ENCODE measurements at regions not wholly inside any gene's neighbourhood (a gene's known extent, or its start where the extent isn't known, plus 50 kb on each side); places are given as distances from the start of the nearest gene placed in this dataset.

GRCh38 chr3:72055436-72055835 is 270.5 kb upstream of the PROK2 start:
- Histone ChIP-seq H3K4me3 (ENCODE audit: low read depth, low read length) (no peak overlapping the region), H3K36me3 (ENCODE audit: control insufficient read depth, insufficient read depth, low read length) (no peaks in the 10 kb centered on the region), H3K27ac (ENCODE audit: low read depth, low read length) (no peak overlapping the region), H3K9ac (ENCODE audit: low read depth, low read length) (no peak overlapping the region), H3K27me3 (ENCODE audit: control insufficient read depth, insufficient read depth, low read length) (no peaks in the 10 kb centered on the region), H3K9me3 (ENCODE audit: control insufficient read depth, insufficient read depth, low read length) (no peaks in the 10 kb centered on the region), H3K4me1 (ENCODE audit: control insufficient read depth, insufficient read depth, low read length) (no peaks in the 10 kb centered on the region)

GRCh38 chr3:72054976-72055375 is 270.0 kb upstream of the PROK2 start:
- Histone ChIP-seq H3K27ac (ENCODE audit: low read depth, low read length) (no peak overlapping the region), H3K36me3 (ENCODE audit: control insufficient read depth, insufficient read depth, low read length) (no peaks in the 10 kb centered on the region), H3K27me3 (ENCODE audit: control insufficient read depth, insufficient read depth, low read length) (no peaks in the 10 kb centered on the region), H3K9ac (ENCODE audit: low read depth, low read length) (no peak overlapping the region), H3K4me1 (ENCODE audit: control insufficient read depth, insufficient read depth, low read length) (no peaks in the 10 kb centered on the region), H3K4me3 (ENCODE audit: low read depth, low read length) (no peak overlapping the region), H3K9me3 (ENCODE audit: control insufficient read depth, insufficient read depth, low read length) (no peaks in the 10 kb centered on the region)

GRCh38 chr3:72052841-72053409 is 268.0 kb upstream of the PROK2 start:
- no peak overlapping the region for H3K4me3 ChIP-seq (ENCODE audit: low read depth, low read length)
- H3K9me3 ChIP-seq (ENCODE audit: control insufficient read depth, insufficient read depth, low read length): no peaks in the 10 kb centered on the region
- no peaks in the 10 kb centered on the region for H3K4me1 ChIP-seq (ENCODE audit: control insufficient read depth, insufficient read depth, low read length)
- no peaks in the 10 kb centered on the region for H3K27me3 ChIP-seq (ENCODE audit: control insufficient read depth, insufficient read depth, low read length)
- H3K36me3 ChIP-seq (ENCODE audit: control insufficient read depth, insufficient read depth, low read length): no peaks in the 10 kb centered on the region
- H3K9ac ChIP-seq (ENCODE audit: low read depth, low read length): no peak overlapping the region
- no peak overlapping the region for H3K27ac ChIP-seq (ENCODE audit: low read depth, low read length)

- H3K27me3 ChIP-seq (ENCODE audit: control insufficient read depth, insufficient read depth, low read length): no peaks in the 10 kb centered on the region
- no peaks in the 10 kb centered on the region for H3K4me1 ChIP-seq (ENCODE audit: control insufficient read depth, insufficient read depth, low read length)
- no peak overlapping the region for H3K4me3 ChIP-seq (ENCODE audit: low read depth, low read length)
- no peak overlapping the region for H3K9ac ChIP-seq (ENCODE audit: low read depth, low read length)
- H3K9me3 ChIP-seq (ENCODE audit: control insufficient read depth, insufficient read depth, low read length): no peaks in the 10 kb centered on the region
- no peaks in the 10 kb centered on the region for H3K36me3 ChIP-seq (ENCODE audit: control insufficient read depth, insufficient read depth, low read length)
- H3K27ac ChIP-seq (ENCODE audit: low read depth, low read length): no peak overlapping the region
These were observed 265.8 kb upstream of the PROK2 start for GRCh38 chr3:72050771-72051170.

GRCh38 chr3:72050048-72050632 is 265.2 kb upstream of the PROK2 start:
- no peak overlapping the region for H3K27ac ChIP-seq (ENCODE audit: low read depth, low read length)
- H3K9me3 ChIP-seq (ENCODE audit: control insufficient read depth, insufficient read depth, low read length): no peaks in the 10 kb centered on the region
- H3K9ac ChIP-seq (ENCODE audit: low read depth, low read length): no peak overlapping the region
- H3K4me1 ChIP-seq (ENCODE audit: control insufficient read depth, insufficient read depth, low read length): no peaks in the 10 kb centered on the region
- no peaks in the 10 kb centered on the region for H3K27me3 ChIP-seq (ENCODE audit: control insufficient read depth, insufficient read depth, low read length)
- no peaks in the 10 kb centered on the region for H3K36me3 ChIP-seq (ENCODE audit: control insufficient read depth, insufficient read depth, low read length)
- no peak overlapping the region for H3K4me3 ChIP-seq (ENCODE audit: low read depth, low read length)

- no peaks in the 10 kb centered on the region for H3K27me3 ChIP-seq (ENCODE audit: control insufficient read depth, insufficient read depth, low read length)
- H3K4me1 ChIP-seq (ENCODE audit: control insufficient read depth, insufficient read depth, low read length): no peaks in the 10 kb centered on the region
- H3K36me3 ChIP-seq (ENCODE audit: control insufficient read depth, insufficient read depth, low read length): no peaks in the 10 kb centered on the region
- no peaks in the 10 kb centered on the region for H3K9me3 ChIP-seq (ENCODE audit: control insufficient read depth, insufficient read depth, low read length)
- no peak overlapping the region for H3K9ac ChIP-seq (ENCODE audit: low read depth, low read length)
- no peak overlapping the region for H3K27ac ChIP-seq (ENCODE audit: low read depth, low read length)
- H3K4me3 ChIP-seq (ENCODE audit: low read depth, low read length): no peak overlapping the region
These were observed 264.4 kb upstream of the PROK2 start for GRCh38 chr3:72049300-72049699.

- H3K4me1 ChIP-seq (ENCODE audit: control insufficient read depth, insufficient read depth, low read length): no peaks in the 10 kb centered on the region
- H3K9me3 ChIP-seq (ENCODE audit: control insufficient read depth, insufficient read depth, low read length): no peaks in the 10 kb centered on the region
- no peak overlapping the region for H3K4me3 ChIP-seq (ENCODE audit: low read depth, low read length)
- H3K27me3 ChIP-seq (ENCODE audit: control insufficient read depth, insufficient read depth, low read length): no peaks in the 10 kb centered on the region
- H3K9ac ChIP-seq (ENCODE audit: low read depth, low read length): no peak overlapping the region
- no peaks in the 10 kb centered on the region for H3K36me3 ChIP-seq (ENCODE audit: control insufficient read depth, insufficient read depth, low read length)
- no peak overlapping the region for H3K27ac ChIP-seq (ENCODE audit: low read depth, low read length)
These were observed 263.9 kb upstream of the PROK2 start for GRCh38 chr3:72048873-72049272.

- no peaks in the 10 kb centered on the region for H3K36me3 ChIP-seq (ENCODE audit: control insufficient read depth, insufficient read depth, low read length)
- no peaks in the 10 kb centered on the region for H3K27me3 ChIP-seq (ENCODE audit: control insufficient read depth, insufficient read depth, low read length)
- H3K9me3 ChIP-seq (ENCODE audit: control insufficient read depth, insufficient read depth, low read length): no peaks in the 10 kb centered on the region
- no peak overlapping the region for H3K4me3 ChIP-seq (ENCODE audit: low read depth, low read length)
- no peaks in the 10 kb centered on the region for H3K4me1 ChIP-seq (ENCODE audit: control insufficient read depth, insufficient read depth, low read length)
- H3K9ac ChIP-seq (ENCODE audit: low read depth, low read length): no peak overlapping the region
- H3K27ac ChIP-seq (ENCODE audit: low read depth, low read length): no peak overlapping the region
These were observed 262.4 kb upstream of the PROK2 start for GRCh38 chr3:72047221-72047871.

GRCh38 chr3:72044231-72044855 is 259.4 kb upstream of the PROK2 start:
- no peaks in the 10 kb centered on the region for H3K4me1 ChIP-seq (ENCODE audit: control insufficient read depth, insufficient read depth, low read length)
- no peaks in the 10 kb centered on the region for H3K36me3 ChIP-seq (ENCODE audit: control insufficient read depth, insufficient read depth, low read length)
- no peak overlapping the region for H3K9ac ChIP-seq (ENCODE audit: low read depth, low read length)
- no peaks in the 10 kb centered on the region for H3K9me3 ChIP-seq (ENCODE audit: control insufficient read depth, insufficient read depth, low read length)
- H3K27me3 ChIP-seq (ENCODE audit: control insufficient read depth, insufficient read depth, low read length): no peaks in the 10 kb centered on the region
- H3K27ac ChIP-seq (ENCODE audit: low read depth, low read length): no peak overlapping the region
- no peak overlapping the region for H3K4me3 ChIP-seq (ENCODE audit: low read depth, low read length)

- Histone ChIP-seq H3K9me3 (ENCODE audit: control insufficient read depth, insufficient read depth, low read length) (no peaks in the 10 kb centered on the region), H3K36me3 (ENCODE audit: control insufficient read depth, insufficient read depth, low read length) (no peaks in the 10 kb centered on the region), H3K4me1 (ENCODE audit: control insufficient read depth, insufficient read depth, low read length) (no peaks in the 10 kb centered on the region), H3K9ac (ENCODE audit: low read depth, low read length) (no peak overlapping the region), H3K27ac (ENCODE audit: low read depth, low read length) (no peak overlapping the region), H3K4me3 (ENCODE audit: low read depth, low read length) (no peak overlapping the region), H3K27me3 (ENCODE audit: control insufficient read depth, insufficient read depth, low read length) (no peaks in the 10 kb centered on the region)
These were observed 258.5 kb upstream of the PROK2 start for GRCh38 chr3:72043204-72044133.

All from HUES48 (cell line).